K562 (cell line): ENCODE measurements at regions not wholly inside any gene's neighbourhood (a gene's known extent, or its start where the extent isn't known, plus 50 kb on each side); places are given as distances from the start of the nearest gene placed in this dataset.

Source experiments
- ATAC-seq: fragments of 200-7000 bp; cut with Tn5 transposase; 3 replicates; pipeline ENCODE4 v1.9.1; 2020; ENCODE audit warnings: moderate library complexity
- BruUV-seq: library from RNA; stranded (reverse); fragments of 400-500 nt; replicated peaks from 2 replicates; lab custom pipeline; 2021; lab: Mats Ljungman, UMichigan
- CTCF ChIA-PET: fragments of 300-600 bp; formaldehyde crosslinking; extraction: SDS; loops from one replicate; lab custom pipeline; 2021; ENCODE audit warnings: low intra/inter-chr PET ratio; lab: Yijun Ruan, JAX
- POLR2A ChIA-PET: fragments of 300-600, 350-650 bp; sonication (Branson Sonifier 250); formaldehyde crosslinking; extraction: SDS; loops from one replicate; lab custom pipeline; 2021; ENCODE audit warnings: antibody characterized with exemption, inconsistent platforms; lab: Yijun Ruan, JAX
- DNase-seq, 4 experiments: peaks; one replicate each; pipeline versions ENCODE4 v3.0.0 to v3.0.0-alpha.2; 2011 to 2018; ENCODE audit warnings: low spot score in 3 of 4, mixed read lengths in 3 of 4; ENCODE audit errors: extremely low read depth in 1 of 4
- FAIRE-seq: peaks from 2 replicates; lab custom pipeline; 2011; peaks lifted over from hg19 to GRCh38; lab: Jason Lieb, UNC
- H2AFZ ChIP-seq: 2 replicates; pipeline ENCODE4 v1.6.0; 2011; ENCODE audit warnings: low read depth, low read length, control low read depth, inconsistent platforms
- H3K27ac ChIP-seq: fragments of 200-600 bp; 3 replicates; pipeline ENCODE4 v1.8.0; 2011; ENCODE audit warnings: low read depth, mild to moderate bottlenecking, control low read depth, inconsistent platforms, low read length, moderate library complexity, mixed read lengths; ENCODE audit errors: extremely low read depth
- H3K27me3 ChIP-seq, 2 experiments: fragments of 300-600 bp in 1 of 2; 2 replicates in 1 of 2; 3 replicates in 1 of 2; pipeline versions ENCODE4 v1.6.0 to v1.8.0; 2011; ENCODE audit warnings: inconsistent platforms in 2 of 2, low read length in 2 of 2, mild to moderate bottlenecking in 1 of 2, mixed read lengths in 1 of 2, moderate library complexity in 1 of 2; ENCODE audit not compliant: control insufficient read depth in 2 of 2, insufficient read depth in 2 of 2
- H3K36me3 ChIP-seq: fragments of 300-600 bp; 3 replicates; pipeline ENCODE4 v1.8.0; 2011; ENCODE audit warnings: mild to moderate bottlenecking, low read length, inconsistent platforms; ENCODE audit not compliant: control insufficient read depth, insufficient read depth
- H3K4me1 ChIP-seq, 2 experiments: fragments of 200-600 bp in 1 of 2; replicated peaks in 1 of 2; 2 replicates in 1 of 2; 3 replicates in 1 of 2; pipeline versions ENCODE4 v1.5.1 to v1.8.0; 2011; ENCODE audit warnings: inconsistent platforms in 2 of 2, low read length in 2 of 2, mild to moderate bottlenecking in 1 of 2, mixed read lengths in 1 of 2, moderate library complexity in 1 of 2; ENCODE audit not compliant: control insufficient read depth in 2 of 2, insufficient read depth in 2 of 2
- H3K4me2 ChIP-seq: 2 replicates; pipeline ENCODE4 v1.6.1; 2011; ENCODE audit warnings: low read length, control low read depth, inconsistent platforms, mixed read lengths; ENCODE audit not compliant: insufficient read depth
- H3K4me3 ChIP-seq: fragments of 200-600 bp; sonication (generic), shearing (Covaris generic); 2 replicates; pipeline ENCODE4 v1.5.1; 2016; ENCODE audit warnings: control low read depth, inconsistent platforms
- H3K79me2 ChIP-seq: fragments of 200-600 bp; 3 replicates; pipeline ENCODE4 v1.8.0; 2011; ENCODE audit warnings: low read length, inconsistent platforms; ENCODE audit not compliant: control insufficient read depth, insufficient read depth
- H3K9ac ChIP-seq, 2 experiments: 2 replicates each; pipeline versions ENCODE4 v1.6.0 to v1.6.1; 2011; ENCODE audit warnings: low read depth in 2 of 2, low read length in 2 of 2, control low read depth in 1 of 2, inconsistent platforms in 1 of 2, mild to moderate bottlenecking in 1 of 2, mixed read lengths in 1 of 2; ENCODE audit not compliant: insufficient read depth in 1 of 2
- H3K9me1 ChIP-seq: one replicate; pipeline ENCODE4 v1.6.0; 2011; ENCODE audit warnings: inconsistent platforms, mild to moderate bottlenecking, low read length, moderate library complexity; ENCODE audit not compliant: control insufficient read depth, insufficient read depth
- H3K9me3 ChIP-seq: replicated peaks from 2 replicates; pipeline ENCODE4 v1.5.1; 2011; ENCODE audit warnings: low read depth, low read length, inconsistent platforms; ENCODE audit not compliant: control insufficient read depth, insufficient read depth
- H4K20me1 ChIP-seq: replicated peaks from 2 replicates; pipeline ENCODE4 v1.6.1; 2011; ENCODE audit warnings: low read length, inconsistent platforms, mixed read lengths; ENCODE audit not compliant: control insufficient read depth, insufficient read depth
- CHCHD3 ChIP-seq: fragments of 250-450 bp; sonication (Bioruptor Pico); IDR thresholded peaks from 2 replicates; pipeline ENCODE4 v2.1.2; 2022; ENCODE audit warnings: mild to moderate bottlenecking
- DPF2 ChIP-seq: fragments of 450-650 bp; IDR thresholded peaks from 2 replicates; pipeline ENCODE4 v1.6.1; 2016
- GTF2F1 ChIP-seq: IDR thresholded peaks from 2 replicates; pipeline ENCODE4 v1.6.1; 2011; ENCODE audit warnings: low read depth, low read length, improper control_type of control experiment
- KDM5B ChIP-seq: fragments of 200-600 bp; sonication (generic); IDR thresholded peaks from 2 replicates; pipeline ENCODE4 v1.6.1; 2012; ENCODE audit warnings: low read depth, mild to moderate bottlenecking, moderate library complexity, low read length, control low read depth, inconsistent platforms; ENCODE audit not compliant: insufficient replicate concordance
- PHF8 ChIP-seq: fragments of 200-600 bp; sonication (generic); IDR thresholded peaks from 2 replicates; pipeline ENCODE4 v1.6.1; 2012; ENCODE audit warnings: mixed run types, mild to moderate bottlenecking, inconsistent platforms, low read length, moderate library complexity, borderline replicate concordance
- YY1 ChIP-seq, 3 experiments: IDR thresholded peaks; 2 replicates each; pipeline ENCODE4 v1.6.1; 2011; ENCODE audit warnings: low read length in 2 of 3, mild to moderate bottlenecking in 2 of 3, moderate library complexity in 2 of 3, borderline replicate concordance in 1 of 3, control low read depth in 1 of 3, low read depth in 1 of 3; ENCODE audit not compliant: insufficient read depth in 3 of 3, insufficient replicate concordance in 2 of 3, control insufficient read depth in 1 of 3, insufficient read length in 1 of 3; ENCODE audit errors: extremely low read depth in 1 of 3
- ZC3H11A ChIP-seq: IDR thresholded peaks from 2 replicates; pipeline ENCODE4 v1.6.1; 2012; ENCODE audit warnings: low read depth, low read length, improper control_type of control experiment
- ZNF217 ChIP-seq: sonication (generic); formaldehyde crosslinking; IDR thresholded peaks from 2 replicates; pipeline ENCODE4 v1.8.0; 2022; ENCODE audit warnings: mild to moderate bottlenecking, missing genetic modification reagents
- ZNF583 ChIP-seq: fragments of 250-450 bp; sonication (Bioruptor Pico); IDR thresholded peaks from 2 replicates; pipeline ENCODE4 v1.4.0; 2020
- ZZZ3 ChIP-seq: fragments of 450-650 bp; IDR thresholded peaks from 2 replicates; pipeline ENCODE4 v1.6.1; 2016; ENCODE audit warnings: antibody characterized with exemption, mild to moderate bottlenecking, moderate library complexity
- WGBS: fragments of 100-300 bp; shearing (Covaris generic); methylation state at CpG from one replicate; pipeline ENCODE4 v1.1.6; 2016; ENCODE audit warnings: low coverage, mixed read lengths; ENCODE audit not compliant: insufficient coverage; ENCODE audit errors: missing lambda C conversion rate; 5-methylcytosine and 5-hydroxymethylcytosine counted together
- in situ Hi-C: fragments of 300-500 bp; cut with MboI; formaldehyde crosslinking; loops from 4 replicates; pipeline ENCODE4 v1.15.0; 2018; ENCODE audit warnings: inconsistent platforms, mixed read lengths
- intact Hi-C: fragments of 100-400 bp; cut with micrococcal nuclease; formaldehyde crosslinking; loops from 2 replicates; pipeline ENCODE4 v1.14.2; 2022
- TF ChIP-seq, protein P1 (sequence below): fragments of 250-450 bp; sonication (Bioruptor Pico); IDR thresholded peaks from 2 replicates; pipeline ENCODE4 v1.4.0; 2020; ENCODE audit warnings: borderline replicate concordance
- TF ChIP-seq, protein P2 (sequence below): fragments of 450-650 bp; IDR thresholded peaks from 2 replicates; pipeline ENCODE4 v1.6.1; 2016; ENCODE audit warnings: mild to moderate bottlenecking

DNA sequence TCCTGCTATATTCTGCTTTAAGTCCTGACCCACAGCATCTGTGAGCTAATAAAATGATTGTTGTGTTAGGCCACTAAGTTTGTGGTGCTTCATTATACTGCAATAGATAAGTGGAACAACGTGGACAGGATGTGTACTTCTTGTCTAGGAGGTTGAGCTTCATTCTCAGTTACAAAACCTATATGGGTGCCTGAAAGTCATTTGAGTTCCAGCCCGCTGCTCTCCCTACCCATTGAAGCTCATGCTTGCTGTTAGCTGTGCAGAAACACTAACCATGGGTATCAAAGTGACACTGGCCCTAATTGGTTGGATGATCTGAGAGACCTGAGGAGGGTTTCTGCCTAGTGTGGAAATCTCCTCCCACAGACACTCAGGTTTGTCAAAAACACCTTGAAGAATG lies 357.2 kb downstream of the PDCD6IP start:
- ChIA-PET CTCF (no interaction called here), POLR2A (interaction anchor here (0.6 kb wide), 1 partner anchor 202 kb away, joined by 3 read pairs; no protein-coding TSS in a partner anchor)
- H4K20me1 ChIP-seq: no peaks in the 10 kb centered on the region
- H3K4me3 ChIP-seq: no peak overlapping the region
- in situ Hi-C loops: no loop called here
- DNase-seq (no peak), FAIRE-seq (no peak), ATAC-seq (no peak; the same call in 2 of the 3 replicates)
- no peak overlapping the region for H3K4me2 ChIP-seq
- no TSS peak for BruUV-seq
- H3K27me3 ChIP-seq: no peaks in the 10 kb centered on the region
- 0% methylated on average over 2 of the region's 2 CpGs for WGBS
- no peaks in the 10 kb centered on the region for H3K9me1 ChIP-seq
- no peak overlapping the region for H3K9ac ChIP-seq
- H3K79me2 ChIP-seq: no peaks in the 10 kb centered on the region
- intact Hi-C loops: no loop called here
- H3K36me3 ChIP-seq: no peaks in the 10 kb centered on the region
- no peak overlapping the region for H2AFZ ChIP-seq
- TF ChIP-seq GTF2F1: no peak
- TF ChIP-seq YY1 (IDR thresholded peaks at IDR 0.05; ENCODE audit: borderline replicate concordance in 1 of 3, control insufficient read depth in 1 of 3, extremely low read depth in 1 of 3, insufficient read depth in 3 of 3, insufficient read length in 1 of 3, insufficient replicate concordance in 2 of 3, low read depth in 1 of 3, low read length in 2 of 3): no peak
- no peaks in the 10 kb centered on the region for H3K4me1 ChIP-seq
- H3K27ac ChIP-seq: no peak overlapping the region
- H3K9me3 ChIP-seq: no peaks in the 10 kb centered on the region

DNA sequence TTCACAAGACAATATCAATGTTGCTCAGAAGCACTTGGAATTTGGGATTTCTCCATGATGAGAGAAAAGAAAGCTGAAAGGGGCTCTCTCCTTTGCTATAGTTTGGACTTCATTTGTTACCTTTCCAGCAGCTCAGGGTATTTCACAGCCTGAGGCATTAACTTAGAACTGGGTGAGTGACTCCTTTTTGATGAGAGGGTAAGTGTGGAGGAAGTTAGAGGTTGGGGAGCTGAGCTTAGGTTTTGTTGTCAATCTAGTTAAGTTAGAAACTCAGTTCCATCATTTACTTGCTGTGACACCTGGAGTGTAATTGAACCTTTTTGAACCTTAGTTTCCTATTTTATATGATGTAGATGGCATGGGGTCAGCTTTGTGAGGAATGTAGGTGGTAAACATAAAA lies 359.1 kb downstream of the PDCD6IP start:
- Histone ChIP-seq H3K4me1 (no peaks in the 10 kb centered on the region), H3K36me3 (no peaks in the 10 kb centered on the region), H3K9me3 (no peaks in the 10 kb centered on the region), H3K27me3 (no peaks in the 10 kb centered on the region), H3K4me2 (no peak overlapping the region), H3K27ac (no peak overlapping the region), H3K4me3 (no peak overlapping the region), H3K79me2 (no peaks in the 10 kb centered on the region), H3K9me1 (no peaks in the 10 kb centered on the region), H4K20me1 (no peaks in the 10 kb centered on the region), H3K9ac (no peak overlapping the region), H2AFZ (no peak overlapping the region)
- no TSS peak for BruUV-seq
- TF ChIP-seq DPF2 (no peak), ZNF217 (CRISPR knock-in tag) (no peak), KDM5B (no peak), ZC3H11A (no peak), ZZZ3 (no peak), ZNF583 (CRISPR knock-in tag) (no peak), CHCHD3 (CRISPR knock-in tag) (no peak), PHF8 (no peak)
- TF ChIP-seq, protein P1, sequence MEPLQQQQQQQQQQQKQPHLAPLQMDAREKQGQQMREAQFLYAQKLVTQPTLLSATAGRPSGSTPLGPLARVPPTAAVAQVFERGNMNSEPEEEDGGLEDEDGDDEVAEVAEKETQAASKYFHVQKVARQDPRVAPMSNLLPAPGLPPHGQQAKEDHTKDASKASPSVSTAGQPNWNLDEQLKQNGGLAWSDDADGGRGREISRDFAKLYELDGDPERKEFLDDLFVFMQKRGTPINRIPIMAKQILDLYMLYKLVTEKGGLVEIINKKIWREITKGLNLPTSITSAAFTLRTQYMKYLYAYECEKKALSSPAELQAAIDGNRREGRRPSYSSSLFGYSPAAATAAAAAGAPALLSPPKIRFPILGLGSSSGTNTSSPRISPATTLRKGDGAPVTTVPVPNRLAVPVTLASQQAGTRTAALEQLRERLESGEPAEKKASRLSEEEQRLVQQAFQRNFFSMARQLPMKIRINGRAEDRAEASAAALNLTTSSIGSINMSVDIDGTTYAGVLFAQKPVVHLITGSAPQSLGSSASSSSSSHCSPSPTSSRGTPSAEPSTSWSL: no peak
- TF ChIP-seq, protein P2, sequence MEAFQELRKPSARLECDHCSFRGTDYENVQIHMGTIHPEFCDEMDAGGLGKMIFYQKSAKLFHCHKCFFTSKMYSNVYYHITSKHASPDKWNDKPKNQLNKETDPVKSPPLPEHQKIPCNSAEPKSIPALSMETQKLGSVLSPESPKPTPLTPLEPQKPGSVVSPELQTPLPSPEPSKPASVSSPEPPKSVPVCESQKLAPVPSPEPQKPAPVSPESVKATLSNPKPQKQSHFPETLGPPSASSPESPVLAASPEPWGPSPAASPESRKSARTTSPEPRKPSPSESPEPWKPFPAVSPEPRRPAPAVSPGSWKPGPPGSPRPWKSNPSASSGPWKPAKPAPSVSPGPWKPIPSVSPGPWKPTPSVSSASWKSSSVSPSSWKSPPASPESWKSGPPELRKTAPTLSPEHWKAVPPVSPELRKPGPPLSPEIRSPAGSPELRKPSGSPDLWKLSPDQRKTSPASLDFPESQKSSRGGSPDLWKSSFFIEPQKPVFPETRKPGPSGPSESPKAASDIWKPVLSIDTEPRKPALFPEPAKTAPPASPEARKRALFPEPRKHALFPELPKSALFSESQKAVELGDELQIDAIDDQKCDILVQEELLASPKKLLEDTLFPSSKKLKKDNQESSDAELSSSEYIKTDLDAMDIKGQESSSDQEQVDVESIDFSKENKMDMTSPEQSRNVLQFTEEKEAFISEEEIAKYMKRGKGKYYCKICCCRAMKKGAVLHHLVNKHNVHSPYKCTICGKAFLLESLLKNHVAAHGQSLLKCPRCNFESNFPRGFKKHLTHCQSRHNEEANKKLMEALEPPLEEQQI: no peak
- CTCF ChIA-PET: no interaction called here
- in situ Hi-C loops: no loop called here
- ATAC-seq: no peak
- no peak for FAIRE-seq
- DNase-seq: no peak
- POLR2A ChIA-PET: no interaction called here
- intact Hi-C loops: no loop called here
